ENCODE measurements at regions not wholly inside any gene's neighbourhood (a gene's known extent, or its start where the extent isn't known, plus 50 kb on each side); places are given as distances from the start of the nearest gene placed in this dataset.

- no peaks in the 10 kb centered on the region for H3K27me3 Mint-ChIP-seq (ENCODE audit: low read depth)
- TF ChIP-seq CTCF (IDR thresholded peaks at IDR 0.05; ENCODE audit: unreplicated experiment in 3 of 3) = no peak
- H3K27ac Mint-ChIP-seq = no peak overlapping the region
- H3K36me3 Mint-ChIP-seq (ENCODE audit: low read depth) = no peaks in the 10 kb centered on the region
- peaks cover 14% of the 10 kb centered on the region for H3K4me1 Mint-ChIP-seq
- H3K9me3 Mint-ChIP-seq = no peaks in the 10 kb centered on the region
- H3K4me3 Mint-ChIP-seq = no peak overlapping the region
These were observed 81.5 kb upstream of the AKAP13 start for GRCh38 chr15:85298941-85299340.

- H3K27ac Mint-ChIP-seq = no peak overlapping the region
These were observed 78.1 kb upstream of the AKAP13 start for GRCh38 chr15:85302271-85302670.

GRCh38 chr15:85305050-85305449, 75.4 kb upstream of the AKAP13 start:
- Mint-ChIP-seq H3K9me3 (peaks cover 10% of the 10 kb centered on the region), H3K4me1 (no peaks in the 10 kb centered on the region), H3K4me3 (no peak overlapping the region), H3K27me3 (ENCODE audit: low read depth) (no peaks in the 10 kb centered on the region), H3K36me3 (ENCODE audit: low read depth) (peaks cover 1% of the 10 kb centered on the region), H3K27ac (no peak overlapping the region)
- no peak for TF ChIP-seq CTCF (IDR thresholded peaks at IDR 0.05; ENCODE audit: unreplicated experiment in 3 of 3)

More at GRCh38 chr15:85302271-85302670, 78.1 kb upstream of the AKAP13 start:
- H3K4me3 Mint-ChIP-seq = no peak overlapping the region
- peaks cover 4% of the 10 kb centered on the region for H3K4me1 Mint-ChIP-seq
- H3K9me3 Mint-ChIP-seq = no peaks in the 10 kb centered on the region
- H3K36me3 Mint-ChIP-seq (ENCODE audit: low read depth) = no peaks in the 10 kb centered on the region
- no peak for TF ChIP-seq CTCF (IDR thresholded peaks at IDR 0.05; ENCODE audit: unreplicated experiment in 3 of 3)
- no peaks in the 10 kb centered on the region for H3K27me3 Mint-ChIP-seq (ENCODE audit: low read depth)

GRCh38 chr15:85306946-85307686, 73.3 kb upstream of the AKAP13 start:
- peaks cover 20% of the 10 kb centered on the region for H3K9me3 Mint-ChIP-seq
- H3K4me1 Mint-ChIP-seq = no peaks in the 10 kb centered on the region
- peaks cover 4% of the 10 kb centered on the region for H3K36me3 Mint-ChIP-seq (ENCODE audit: low read depth)
- no peak overlapping the region for H3K4me3 Mint-ChIP-seq
- no peak overlapping the region for H3K27ac Mint-ChIP-seq
- no peaks in the 10 kb centered on the region for H3K27me3 Mint-ChIP-seq (ENCODE audit: low read depth)
- TF ChIP-seq CTCF (IDR thresholded peaks at IDR 0.05; ENCODE audit: unreplicated experiment in 3 of 3) = no peak

GRCh38 chr15:85307687-85308045, 72.7 kb upstream of the AKAP13 start:
- no peak overlapping the region for H3K27ac Mint-ChIP-seq
- H3K36me3 Mint-ChIP-seq (ENCODE audit: low read depth) = peaks cover 4% of the 10 kb centered on the region
- no peaks in the 10 kb centered on the region for H3K27me3 Mint-ChIP-seq (ENCODE audit: low read depth)
- TF ChIP-seq CTCF (IDR thresholded peaks at IDR 0.05; ENCODE audit: unreplicated experiment in 3 of 3) = no peak
- no peak overlapping the region for H3K4me3 Mint-ChIP-seq
- H3K9me3 Mint-ChIP-seq = peaks cover 21% of the 10 kb centered on the region
- no peaks in the 10 kb centered on the region for H3K4me1 Mint-ChIP-seq

GRCh38 chr15:85311647-85312046, 68.8 kb upstream of the AKAP13 start:
- TF ChIP-seq CTCF (IDR thresholded peaks at IDR 0.05; ENCODE audit: unreplicated experiment in 3 of 3) = no peak
- no peaks in the 10 kb centered on the region for H3K27me3 Mint-ChIP-seq (ENCODE audit: low read depth)
- H3K27ac Mint-ChIP-seq = no peak overlapping the region
- peaks cover 23% of the 10 kb centered on the region for H3K9me3 Mint-ChIP-seq
- no peak overlapping the region for H3K4me3 Mint-ChIP-seq
- peaks cover 4% of the 10 kb centered on the region for H3K36me3 Mint-ChIP-seq (ENCODE audit: low read depth)
- H3K4me1 Mint-ChIP-seq = peaks cover 11% of the 10 kb centered on the region

All from nephron (organoid).